Peyer's patch (tissue), 4 donors: ENCODE measurements at regions not wholly inside any gene's neighbourhood (a gene's known extent, or its start where the extent isn't known, plus 50 kb on each side); places are given as distances from the start of the nearest gene placed in this dataset.

Experiments used
- DNase-seq, 3 donors: peaks; one replicate each; pipeline ENCODE4 v3.0.0-alpha.2; 2017 to 2019
- H3K27ac ChIP-seq, 4 donors: fragments of 200-600 bp; sonication (generic); one replicate each; pipeline ENCODE4 v1.5.1; 2016 to 2019
- H3K27me3 ChIP-seq, 2 donors: fragments of 200-600 bp; sonication (generic); one replicate each; pipeline ENCODE4 v1.5.1; 2019
- H3K36me3 ChIP-seq, 3 donors: fragments of 200-600 bp; sonication (generic); one replicate each; pipeline ENCODE4 v1.5.1; 2016 to 2019
- H3K4me1 ChIP-seq, 4 donors: fragments of 200-600 bp; sonication (generic); one replicate each; pipeline ENCODE4 v1.5.1; 2016 to 2019
- H3K4me3 ChIP-seq, 4 donors: fragments of 200-600 bp; sonication (generic); 1 replicate in 3 of 4; 2 replicates in 1 of 4; pipeline ENCODE4 v1.5.1; 2016 to 2019; ENCODE audit warnings: mild to moderate bottlenecking in 1 of 4
- H3K9me3 ChIP-seq, 4 donors: fragments of 200-600 bp; sonication (generic); one replicate each; pipeline ENCODE4 v1.5.1; 2016 to 2019; ENCODE audit warnings: mild to moderate bottlenecking in 1 of 4
- CTCF ChIP-seq, 6 experiments: fragments of 450-650 bp in 4 of 6; fragments of 200-600 bp in 2 of 6; sonication (generic) in 1 of 6; IDR thresholded peaks; one replicate each; pipeline ENCODE4 v1.5.1; 2017 to 2019; ENCODE audit warnings: antibody characterized with exemption in 6 of 6, mild to moderate bottlenecking in 3 of 6, moderate library complexity in 1 of 6
- POLR2A ChIP-seq, 2 donors: fragments of 450-650 bp; IDR thresholded peaks; one replicate each; pipeline ENCODE4 v1.5.1; 2017; ENCODE audit warnings: antibody characterized with exemption in 2 of 2, mild to moderate bottlenecking in 2 of 2, moderate library complexity in 2 of 2

- H3K4me1 ChIP-seq = no peaks in the 10 kb centered on the region
- TF ChIP-seq POLR2A (IDR thresholded peaks at IDR 0.05) (no peak), CTCF (IDR thresholded peaks at IDR 0.05) (no peak)
- H3K27ac ChIP-seq = no peak overlapping the region
- no peak for DNase-seq
- H3K9me3 ChIP-seq = no peaks in the 10 kb centered on the region
- no peaks in the 10 kb centered on the region for H3K36me3 ChIP-seq
- no peaks in the 10 kb centered on the region for H3K27me3 ChIP-seq
- no peak overlapping the region for H3K4me3 ChIP-seq
These were observed 110.5 kb upstream of the CARMIL1 start for GRCh38 chr6:25168637-25169036.

DNA sequence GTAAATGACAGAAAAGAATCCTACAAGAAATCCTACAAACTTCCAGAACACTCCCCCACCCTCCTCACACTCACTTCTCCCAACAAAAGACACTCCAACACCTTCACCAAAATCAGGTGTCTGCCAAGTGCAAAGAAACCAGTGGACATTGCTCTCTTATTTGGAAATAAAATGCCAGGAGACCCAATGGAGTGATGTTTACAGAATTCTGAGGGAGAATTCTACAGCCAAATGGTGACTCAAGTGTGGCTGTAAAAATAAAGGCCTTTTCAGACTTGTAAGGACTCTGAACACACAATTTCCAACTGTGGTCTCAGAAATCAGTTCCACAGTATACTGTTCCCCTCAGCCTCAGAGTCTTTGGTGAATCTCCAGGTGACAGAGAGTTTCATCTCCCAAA, 109.6 kb upstream of the CARMIL1 start:
- Histone ChIP-seq H3K27ac (no peak overlapping the region), H3K27me3 (no peaks in the 10 kb centered on the region), H3K4me1 (no peaks in the 10 kb centered on the region), H3K9me3 (no peaks in the 10 kb centered on the region), H3K36me3 (no peaks in the 10 kb centered on the region), H3K4me3 (no peak overlapping the region)
- DNase-seq = no peak
- no peak for TF ChIP-seq POLR2A (IDR thresholded peaks at IDR 0.05)
- no peak for TF ChIP-seq CTCF (IDR thresholded peaks at IDR 0.05)

- DNase-seq = no peak
- Histone ChIP-seq H3K27me3 (no peaks in the 10 kb centered on the region), H3K4me1 (no peaks in the 10 kb centered on the region), H3K27ac (no peak overlapping the region), H3K9me3 (no peaks in the 10 kb centered on the region), H3K4me3 (no peak overlapping the region), H3K36me3 (no peaks in the 10 kb centered on the region)
- TF ChIP-seq CTCF (IDR thresholded peaks at IDR 0.05) (no peak), POLR2A (IDR thresholded peaks at IDR 0.05) (no peak)
These were observed 109.2 kb upstream of the CARMIL1 start for GRCh38 chr6:25169961-25170360.

GRCh38 chr6:25170640-25171039, 108.5 kb upstream of the CARMIL1 start:
- Histone ChIP-seq H3K4me3 (no peak overlapping the region), H3K27me3 (no peaks in the 10 kb centered on the region), H3K36me3 (no peaks in the 10 kb centered on the region), H3K9me3 (no peaks in the 10 kb centered on the region), H3K27ac (no peak overlapping the region), H3K4me1 (no peaks in the 10 kb centered on the region)
- TF ChIP-seq CTCF (IDR thresholded peaks at IDR 0.05) (no peak), POLR2A (IDR thresholded peaks at IDR 0.05) (no peak)
- no peak for DNase-seq

GRCh38 chr6:25171301-25171700, 107.9 kb upstream of the CARMIL1 start:
- Histone ChIP-seq H3K36me3 (no peaks in the 10 kb centered on the region), H3K27ac (no peak overlapping the region), H3K9me3 (no peaks in the 10 kb centered on the region), H3K27me3 (no peaks in the 10 kb centered on the region), H3K4me1 (no peaks in the 10 kb centered on the region), H3K4me3 (no peak overlapping the region)
- no peak for DNase-seq
- no peak for TF ChIP-seq CTCF (IDR thresholded peaks at IDR 0.05)
- TF ChIP-seq POLR2A (IDR thresholded peaks at IDR 0.05) = no peak

GRCh38 chr6:25172819-25173218, 106.4 kb upstream of the CARMIL1 start:
- no peaks in the 10 kb centered on the region for H3K9me3 ChIP-seq
- DNase-seq = no peak
- H3K4me3 ChIP-seq = no peak overlapping the region
- H3K36me3 ChIP-seq = no peaks in the 10 kb centered on the region
- H3K27ac ChIP-seq = no peak overlapping the region
- no peaks in the 10 kb centered on the region for H3K27me3 ChIP-seq
- H3K4me1 ChIP-seq = no peaks in the 10 kb centered on the region
- TF ChIP-seq CTCF (IDR thresholded peaks at IDR 0.05) (no peak), POLR2A (IDR thresholded peaks at IDR 0.05) (no peak)
